Activated T-cell treated with anti-CD3 and anti-CD28 coated beads for 4 hours (primary cell): ENCODE measurements at regions not wholly inside any gene's neighbourhood (a gene's known extent, or its start where the extent isn't known, plus 50 kb on each side); places are given as distances from the start of the nearest gene placed in this dataset.

Source experiments
- DNase-seq: peaks from one replicate; pipeline ENCODE4 v3.0.0-alpha.2; 2020

- no peak for DNase-seq
Measured at GRCh38 chr2:220228310-220229006, 601.0 kb downstream of the SLC4A3 start.

GRCh38 chr2:220240641-220241040 lies 613.2 kb downstream of the SLC4A3 start:
- DNase-seq, result no peak

- no peak for DNase-seq
Measured at GRCh38 chr2:220241423-220241822, 614.0 kb downstream of the SLC4A3 start.

GRCh38 chr2:220243571-220243970 lies 616.1 kb downstream of the SLC4A3 start:
- DNase-seq, result no peak

GRCh38 chr2:220246386-220246785 lies 619.0 kb downstream of the SLC4A3 start:
- no peak for DNase-seq

- no peak for DNase-seq
Measured at GRCh38 chr2:220247588-220248350, 620.3 kb downstream of the SLC4A3 start.

GRCh38 chr2:220259662-220260061 lies 632.2 kb downstream of the SLC4A3 start:
- no peak for DNase-seq

GRCh38 chr2:220263300-220263699 lies 635.9 kb downstream of the SLC4A3 start:
- DNase-seq, result no peak

GRCh38 chr2:220269367-220269766 lies 641.9 kb downstream of the SLC4A3 start:
- DNase-seq, result no peak

GRCh38 chr2:220270481-220271070 lies 643.1 kb downstream of the SLC4A3 start:
- no peak for DNase-seq

- DNase-seq, result no peak
Measured at GRCh38 chr2:220272656-220273055, 645.2 kb downstream of the SLC4A3 start.

- no peak for DNase-seq
Measured at GRCh38 chr2:220273082-220273481, 645.7 kb downstream of the SLC4A3 start.

GRCh38 chr2:220275454-220275853 lies 648.0 kb downstream of the SLC4A3 start:
- DNase-seq, result no peak

GRCh38 chr2:220276741-220277444 lies 649.5 kb downstream of the SLC4A3 start:
- DNase-seq, result no peak

GRCh38 chr2:220277445-220277975 lies 650.1 kb downstream of the SLC4A3 start:
- DNase-seq, result no peak

GRCh38 chr2:220278022-220278421 lies 650.6 kb downstream of the SLC4A3 start:
- no peak for DNase-seq

- DNase-seq, result no peak
Measured at GRCh38 chr2:220279372-220279771, 651.9 kb downstream of the SLC4A3 start.

GRCh38 chr2:220279840-220280239 lies 652.4 kb downstream of the SLC4A3 start:
- no peak for DNase-seq

GRCh38 chr2:220280736-220281135 lies 653.3 kb downstream of the SLC4A3 start:
- DNase-seq, result no peak

- DNase-seq, result no peak
Measured at GRCh38 chr2:220281771-220282170, 654.3 kb downstream of the SLC4A3 start.

- DNase-seq, result no peak
Measured at GRCh38 chr2:220282236-220282635, 654.8 kb downstream of the SLC4A3 start.

GRCh38 chr2:220293966-220294365 lies 666.5 kb downstream of the SLC4A3 start:
- DNase-seq, result no peak

- no peak for DNase-seq
Measured at GRCh38 chr2:220296174-220296573, 668.7 kb downstream of the SLC4A3 start.
